ENCODE measurements at regions not wholly inside any gene's neighbourhood (a gene's known extent, or its start where the extent isn't known, plus 50 kb on each side); places are given as distances from the start of the nearest gene placed in this dataset.

- H3K27me3 ChIP-seq = no peaks in the 10 kb centered on the region
- no peak overlapping the region for H3K4me3 ChIP-seq
- TF ChIP-seq, protein P1, sequence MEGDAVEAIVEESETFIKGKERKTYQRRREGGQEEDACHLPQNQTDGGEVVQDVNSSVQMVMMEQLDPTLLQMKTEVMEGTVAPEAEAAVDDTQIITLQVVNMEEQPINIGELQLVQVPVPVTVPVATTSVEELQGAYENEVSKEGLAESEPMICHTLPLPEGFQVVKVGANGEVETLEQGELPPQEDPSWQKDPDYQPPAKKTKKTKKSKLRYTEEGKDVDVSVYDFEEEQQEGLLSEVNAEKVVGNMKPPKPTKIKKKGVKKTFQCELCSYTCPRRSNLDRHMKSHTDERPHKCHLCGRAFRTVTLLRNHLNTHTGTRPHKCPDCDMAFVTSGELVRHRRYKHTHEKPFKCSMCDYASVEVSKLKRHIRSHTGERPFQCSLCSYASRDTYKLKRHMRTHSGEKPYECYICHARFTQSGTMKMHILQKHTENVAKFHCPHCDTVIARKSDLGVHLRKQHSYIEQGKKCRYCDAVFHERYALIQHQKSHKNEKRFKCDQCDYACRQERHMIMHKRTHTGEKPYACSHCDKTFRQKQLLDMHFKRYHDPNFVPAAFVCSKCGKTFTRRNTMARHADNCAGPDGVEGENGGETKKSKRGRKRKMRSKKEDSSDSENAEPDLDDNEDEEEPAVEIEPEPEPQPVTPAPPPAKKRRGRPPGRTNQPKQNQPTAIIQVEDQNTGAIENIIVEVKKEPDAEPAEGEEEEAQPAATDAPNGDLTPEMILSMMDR (IDR thresholded peaks at IDR 0.05) = no peak
- no peak for TF ChIP-seq POLR2A (IDR thresholded peaks at IDR 0.05)
- H3K4me1 ChIP-seq = no peaks in the 10 kb centered on the region
- no peak overlapping the region for H3K27ac ChIP-seq
- DNase-seq = no peak
- H3K9me3 ChIP-seq = no peaks in the 10 kb centered on the region
- H3K36me3 ChIP-seq = no peaks in the 10 kb centered on the region
Measured at GRCh38 chr2:59383473-59383872, 1142.3 kb upstream of the FANCL start.

DNA sequence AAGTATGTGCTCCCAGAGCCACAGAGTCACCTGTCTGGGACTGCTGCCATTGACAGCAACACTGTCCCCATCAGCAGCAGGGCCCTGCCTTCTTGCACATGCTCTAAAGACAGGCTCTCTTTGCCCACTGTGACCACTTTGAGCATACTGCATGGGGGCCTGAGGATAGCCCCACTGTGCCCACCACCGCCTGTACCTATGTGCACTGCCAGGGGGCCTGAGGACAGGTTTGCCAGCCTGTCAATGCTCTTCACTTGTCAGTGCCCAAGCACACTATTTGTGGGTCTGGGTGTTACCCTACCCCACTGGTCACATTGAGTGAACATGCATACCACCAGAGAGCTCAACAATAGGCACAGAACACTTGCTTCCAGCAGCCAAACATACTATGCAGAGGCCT is 1137.0 kb upstream of the FANCL start:
- H3K4me1 ChIP-seq = no peaks in the 10 kb centered on the region
- H3K36me3 ChIP-seq = no peaks in the 10 kb centered on the region
- H3K27ac ChIP-seq = no peak overlapping the region
- no peaks in the 10 kb centered on the region for H3K27me3 ChIP-seq
- no peak for DNase-seq
- TF ChIP-seq POLR2A (IDR thresholded peaks at IDR 0.05) = no peak
- TF ChIP-seq, protein P1 (IDR thresholded peaks at IDR 0.05) = no peak
- H3K4me3 ChIP-seq = no peak overlapping the region
- no peaks in the 10 kb centered on the region for H3K9me3 ChIP-seq

- no peak for DNase-seq
- TF ChIP-seq, protein P1 (IDR thresholded peaks at IDR 0.05) = no peak
- no peak for TF ChIP-seq POLR2A (IDR thresholded peaks at IDR 0.05)
- Histone ChIP-seq H3K4me3 (no peak overlapping the region), H3K27me3 (no peaks in the 10 kb centered on the region), H3K27ac (no peak overlapping the region), H3K4me1 (no peaks in the 10 kb centered on the region), H3K9me3 (no peaks in the 10 kb centered on the region), H3K36me3 (no peaks in the 10 kb centered on the region)
Measured at GRCh38 chr2:59366288-59366687, 1125.2 kb upstream of the FANCL start.

DNA sequence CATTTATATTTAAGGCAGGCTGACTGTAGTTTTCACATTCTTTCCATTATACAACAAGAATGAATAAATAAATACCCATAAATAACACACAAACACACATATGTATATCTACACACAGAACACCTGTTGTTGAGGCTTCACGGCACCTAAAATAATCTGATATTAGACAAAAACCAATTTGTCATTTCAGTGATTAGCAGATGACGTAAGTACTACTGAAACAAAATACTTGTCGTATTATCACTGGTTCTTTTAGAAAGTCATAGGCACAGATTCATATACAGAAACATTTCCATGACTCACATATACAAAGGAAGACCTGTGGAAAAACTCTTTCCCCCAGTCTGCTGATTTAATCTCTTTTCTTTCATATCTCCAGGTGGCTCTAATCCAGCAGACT is 1113.4 kb upstream of the FANCL start:
- no peak for TF ChIP-seq POLR2A (IDR thresholded peaks at IDR 0.05)
- TF ChIP-seq, protein P1 (IDR thresholded peaks at IDR 0.05) = no peak
- Histone ChIP-seq H3K4me1 (no peaks in the 10 kb centered on the region), H3K4me3 (no peak overlapping the region), H3K36me3 (no peaks in the 10 kb centered on the region), H3K27me3 (no peaks in the 10 kb centered on the region), H3K27ac (no peak overlapping the region), H3K9me3 (no peaks in the 10 kb centered on the region)
- DNase-seq = no peak

DNA sequence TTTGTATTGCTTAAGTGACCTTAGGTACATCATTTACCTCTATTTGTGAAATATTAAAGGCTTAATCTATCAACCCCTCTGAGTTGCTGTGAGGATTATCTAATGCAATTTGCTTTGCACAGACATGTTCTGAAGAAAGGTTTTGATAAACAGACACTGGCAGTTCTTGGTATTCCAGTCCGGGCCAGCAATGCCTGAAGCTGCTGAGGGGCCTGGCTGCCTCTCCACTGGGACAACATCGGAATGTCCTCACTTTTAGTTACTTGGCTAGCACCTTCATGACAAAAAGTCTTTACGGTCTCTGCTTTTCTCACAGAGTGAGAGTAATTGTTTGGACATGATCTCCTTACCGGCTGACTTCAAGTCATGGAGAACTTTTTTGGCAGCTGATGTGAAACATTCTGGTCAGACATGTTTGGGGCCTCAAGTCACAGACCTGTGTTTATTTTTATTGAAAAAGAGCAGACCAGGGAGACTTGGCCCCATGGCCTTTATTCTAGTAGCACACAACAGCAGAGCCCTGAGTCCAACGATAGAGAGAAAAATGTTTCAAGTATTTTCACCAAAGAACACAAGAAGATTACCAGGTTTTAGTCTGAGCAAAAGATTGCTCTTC is 1112.3 kb upstream of the FANCL start:
- Histone ChIP-seq H3K4me3 (no peak overlapping the region), H3K4me1 (no peaks in the 10 kb centered on the region), H3K27me3 (no peaks in the 10 kb centered on the region), H3K27ac (no peak overlapping the region), H3K36me3 (no peaks in the 10 kb centered on the region), H3K9me3 (no peaks in the 10 kb centered on the region)
- DNase-seq = no peak
- TF ChIP-seq, protein P1 (IDR thresholded peaks at IDR 0.05) = no peak
- TF ChIP-seq POLR2A (IDR thresholded peaks at IDR 0.05) = no peak

DNA sequence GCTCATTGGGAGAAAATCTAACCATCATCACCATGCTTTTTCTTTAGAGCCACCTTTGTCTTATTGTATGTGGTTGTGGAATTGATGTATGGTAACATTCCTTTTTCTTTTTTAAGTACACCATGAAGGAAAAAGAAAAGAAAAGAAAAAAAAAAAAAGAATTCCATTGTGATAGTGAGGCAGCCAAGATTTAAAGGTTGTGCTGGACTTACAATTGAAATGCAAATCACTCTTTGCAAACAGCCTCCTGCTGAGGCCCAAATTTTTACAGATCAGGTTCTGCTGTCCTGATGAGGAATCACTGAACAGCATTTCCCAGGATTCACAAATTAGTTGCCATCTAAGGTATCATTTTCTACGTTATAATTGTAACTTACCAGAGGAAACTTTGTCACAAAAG is 1101.0 kb upstream of the FANCL start:
- Histone ChIP-seq H3K36me3 (no peaks in the 10 kb centered on the region), H3K4me1 (no peaks in the 10 kb centered on the region), H3K9me3 (no peaks in the 10 kb centered on the region), H3K4me3 (no peak overlapping the region), H3K27me3 (no peaks in the 10 kb centered on the region), H3K27ac (no peak overlapping the region)
- no peak for DNase-seq
- TF ChIP-seq, protein P1 (IDR thresholded peaks at IDR 0.05) = no peak
- TF ChIP-seq POLR2A (IDR thresholded peaks at IDR 0.05) = no peak

All from Peyer's patch (tissue), 4 donors.